GM12872 (cell line): ENCODE measurements at regions not wholly inside any gene's neighbourhood (a gene's known extent, or its start where the extent isn't known, plus 50 kb on each side); places are given as distances from the start of the nearest gene placed in this dataset.
A peak's percentile ranks its signal among the peaks of the same experiment; 100 is the strongest.

ENCODE experiments used
- TF ChIP-seq, protein P1 (sequence below): IDR thresholded peaks from 3 replicates; pipeline ENCODE4 v1.5.1; 2011; ENCODE audit warnings: low read depth, mild to moderate bottlenecking, low read length, moderate library complexity; ENCODE audit not compliant: insufficient read depth

DNA sequence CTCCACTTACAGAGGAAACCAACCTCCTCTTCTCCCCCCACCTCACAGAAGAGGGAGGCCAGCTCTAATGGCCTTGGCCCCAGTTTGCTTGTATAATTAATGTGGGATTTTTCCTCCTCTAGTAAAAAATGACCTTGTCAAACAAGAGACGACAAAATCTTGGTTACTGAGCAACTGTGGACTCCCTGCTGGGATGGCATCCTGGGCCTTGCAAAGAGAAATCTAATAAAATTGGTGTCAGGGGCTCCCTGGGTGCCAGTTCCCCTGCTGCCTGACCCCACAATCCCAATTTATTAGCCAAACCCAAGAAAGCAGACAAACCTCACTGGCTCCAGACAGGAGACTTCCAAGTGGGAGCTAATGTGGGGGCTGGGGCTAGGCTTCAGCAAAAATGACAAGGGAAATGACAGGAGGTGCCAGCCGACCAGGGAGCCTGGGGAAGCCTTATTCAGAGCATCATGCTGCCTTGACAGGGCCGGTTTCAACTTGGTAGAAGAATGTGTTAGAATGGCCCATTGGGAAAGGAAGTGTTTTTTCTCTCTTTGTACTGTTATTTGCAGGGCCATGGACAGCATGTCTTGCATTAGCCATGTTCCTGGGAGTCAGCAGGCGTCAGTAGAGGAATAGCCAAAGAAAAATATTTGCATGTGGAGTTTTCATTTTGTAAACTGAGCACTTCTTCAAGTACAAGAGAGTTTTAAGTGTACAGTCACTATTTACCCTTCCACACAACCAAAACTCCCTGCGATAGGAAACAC lies 816.9 kb downstream of the DHX35 start:
- TF ChIP-seq, protein P1, sequence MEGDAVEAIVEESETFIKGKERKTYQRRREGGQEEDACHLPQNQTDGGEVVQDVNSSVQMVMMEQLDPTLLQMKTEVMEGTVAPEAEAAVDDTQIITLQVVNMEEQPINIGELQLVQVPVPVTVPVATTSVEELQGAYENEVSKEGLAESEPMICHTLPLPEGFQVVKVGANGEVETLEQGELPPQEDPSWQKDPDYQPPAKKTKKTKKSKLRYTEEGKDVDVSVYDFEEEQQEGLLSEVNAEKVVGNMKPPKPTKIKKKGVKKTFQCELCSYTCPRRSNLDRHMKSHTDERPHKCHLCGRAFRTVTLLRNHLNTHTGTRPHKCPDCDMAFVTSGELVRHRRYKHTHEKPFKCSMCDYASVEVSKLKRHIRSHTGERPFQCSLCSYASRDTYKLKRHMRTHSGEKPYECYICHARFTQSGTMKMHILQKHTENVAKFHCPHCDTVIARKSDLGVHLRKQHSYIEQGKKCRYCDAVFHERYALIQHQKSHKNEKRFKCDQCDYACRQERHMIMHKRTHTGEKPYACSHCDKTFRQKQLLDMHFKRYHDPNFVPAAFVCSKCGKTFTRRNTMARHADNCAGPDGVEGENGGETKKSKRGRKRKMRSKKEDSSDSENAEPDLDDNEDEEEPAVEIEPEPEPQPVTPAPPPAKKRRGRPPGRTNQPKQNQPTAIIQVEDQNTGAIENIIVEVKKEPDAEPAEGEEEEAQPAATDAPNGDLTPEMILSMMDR: 0 out of 3 replicates have a peak, but pooled peaks have one; percentile 11

DNA sequence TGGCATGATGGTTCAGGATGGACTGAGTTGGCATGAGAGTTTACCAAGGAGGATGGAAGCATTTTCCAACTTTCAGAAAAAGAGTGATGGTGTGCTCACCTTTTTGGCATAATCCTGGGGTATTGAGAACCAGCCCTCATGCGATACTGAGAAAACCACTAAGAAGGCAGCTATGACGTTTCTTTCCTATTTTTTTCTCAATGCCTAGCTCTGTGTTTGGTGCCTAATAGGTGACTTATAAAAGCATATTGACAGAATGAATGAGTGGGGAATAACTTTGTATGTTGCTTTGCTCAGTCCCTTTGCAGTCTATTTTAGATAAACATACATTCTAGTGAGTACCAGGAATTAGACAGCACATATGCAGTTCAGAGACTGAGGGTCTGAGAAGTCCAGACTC lies 816.3 kb downstream of the DHX35 start:
- TF ChIP-seq, protein P1: no peak

DNA sequence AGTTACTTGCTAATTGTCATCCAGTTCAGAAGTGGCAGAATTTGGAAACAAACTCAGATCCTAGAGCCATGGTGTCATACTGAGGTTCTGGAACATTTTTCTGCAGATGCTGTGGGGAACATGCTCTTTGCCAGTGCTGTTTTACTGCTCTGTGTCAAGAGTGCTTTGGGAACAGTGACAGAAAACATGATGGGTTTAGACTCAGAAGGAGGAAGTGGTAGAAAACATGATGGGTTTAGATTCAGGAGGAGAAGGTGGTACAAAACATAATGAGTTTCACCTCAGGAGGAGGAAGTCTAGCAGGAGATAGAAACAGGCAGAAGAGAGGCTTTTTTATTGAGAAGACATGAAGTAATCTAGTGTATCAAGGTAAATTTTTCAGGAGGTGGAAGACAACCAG lies 815.5 kb downstream of the DHX35 start:
- TF ChIP-seq, protein P1: no peak

DNA sequence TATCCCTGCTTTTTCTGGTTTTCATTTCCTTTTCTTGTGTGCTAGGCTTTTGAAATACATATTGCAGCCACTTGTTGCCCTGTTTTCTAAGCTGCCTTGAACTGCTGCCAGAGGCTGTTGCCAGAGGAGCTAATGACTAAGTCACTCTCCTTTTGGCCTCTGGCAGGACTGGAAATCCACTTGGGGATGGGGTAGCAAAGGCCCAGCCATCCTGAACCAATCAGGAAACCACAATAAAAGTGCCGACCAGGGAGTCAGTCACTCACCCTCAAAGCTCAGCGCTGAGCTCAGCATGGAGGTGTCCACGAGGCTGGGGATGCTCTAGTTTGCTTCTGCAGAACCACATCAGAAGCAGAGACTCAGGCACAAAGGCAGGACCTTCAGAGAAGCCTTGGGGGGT lies 813.0 kb downstream of the DHX35 start:
- TF ChIP-seq, protein P1: no peak

DNA sequence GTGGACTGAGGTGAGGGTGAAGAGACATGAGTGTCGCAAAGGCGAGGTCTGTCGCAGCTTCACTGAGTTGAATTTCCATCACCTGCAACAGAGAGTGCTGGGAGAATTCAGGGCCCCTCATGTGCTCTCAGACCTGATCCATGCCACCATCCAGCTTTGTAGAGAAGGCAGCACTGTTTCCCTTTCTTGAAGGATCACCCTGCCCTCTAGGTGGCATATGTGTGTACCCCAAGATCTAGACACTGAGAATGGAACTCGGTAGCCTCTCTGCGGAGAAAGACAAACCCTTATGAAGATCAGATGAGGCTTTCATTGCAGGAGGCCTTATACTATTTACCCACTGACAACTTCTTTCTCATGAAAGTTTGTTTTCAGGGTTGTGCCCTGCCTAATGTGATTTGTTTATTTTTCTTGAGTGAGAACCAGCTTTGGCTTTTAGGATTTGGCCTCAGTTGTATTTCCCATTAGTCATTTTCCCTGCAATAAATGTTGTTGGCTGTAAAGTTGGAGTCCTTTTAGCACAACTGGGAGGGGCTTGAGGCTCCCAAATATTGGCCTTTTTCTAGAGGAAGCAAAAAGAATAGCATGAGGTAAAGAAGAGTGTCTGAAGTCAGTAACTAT lies 811.3 kb downstream of the DHX35 start:
- TF ChIP-seq, protein P1: peak; percentile 35; the same call in 1 of the 3 replicates

DNA sequence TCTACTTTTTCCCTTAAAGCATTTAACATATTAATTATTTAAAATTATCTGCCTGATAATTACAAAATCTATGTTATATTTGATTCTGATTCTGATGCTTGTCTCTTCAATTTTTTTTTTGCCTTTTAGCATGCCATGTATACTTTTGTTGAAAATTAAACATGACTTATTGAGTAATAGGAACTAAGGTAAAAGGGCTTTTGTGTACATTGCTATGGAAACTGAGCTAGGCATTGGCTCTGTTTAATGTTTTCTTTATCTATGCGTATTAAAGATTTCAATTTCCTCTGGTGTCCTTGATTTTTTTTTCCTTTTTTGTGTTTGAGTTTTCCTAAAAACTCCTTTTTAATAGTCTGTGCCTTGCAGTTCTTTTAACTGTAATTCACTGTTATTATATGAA lies 805.2 kb downstream of the DHX35 start:
- TF ChIP-seq, protein P1: no peak

DNA sequence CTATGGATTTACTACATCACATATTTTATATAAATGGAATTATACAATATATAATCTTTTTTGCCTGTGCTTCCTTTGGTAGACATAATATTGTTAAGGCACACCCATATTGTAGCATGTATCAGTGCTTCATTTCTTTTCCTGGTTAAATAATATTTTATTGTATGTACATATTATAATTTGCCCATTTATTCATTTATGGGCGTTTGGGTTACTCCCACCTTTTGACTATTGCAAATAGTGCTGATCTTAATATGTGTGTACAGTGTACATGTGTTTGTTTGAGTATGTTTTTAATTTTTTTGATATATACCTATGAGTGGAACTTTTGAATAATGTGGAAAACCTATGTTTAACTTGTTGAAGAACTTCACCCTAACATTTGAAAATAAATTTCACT lies 804.2 kb downstream of the DHX35 start:
- TF ChIP-seq, protein P1: no peak
